Stimulated activated CD8-positive, alpha-beta memory T cell treated with anti-CD3 and anti-CD28 coated beads, Interleukin-7, amount 100 ng/mL, for 48 hours (primary cell): ENCODE measurements at regions not wholly inside any gene's neighbourhood (a gene's known extent, or its start where the extent isn't known, plus 50 kb on each side); places are given as distances from the start of the nearest gene placed in this dataset.

ENCODE experiments used
- DNase-seq, 2 donors: peaks; one replicate each; pipeline ENCODE4 v3.0.0-alpha.2; 2020; ENCODE audit warnings: low read depth in 1 of 2; ENCODE audit errors: extremely low read depth in 1 of 2

- DNase-seq: no peak
These were observed 445.7 kb upstream of the FANCL start for GRCh38 chr2:58686776-58687175.

- DNase-seq: no peak
These were observed 439.7 kb upstream of the FANCL start for GRCh38 chr2:58680755-58681310.

- no peak for DNase-seq
These were observed 436.6 kb upstream of the FANCL start for GRCh38 chr2:58677748-58678147.

GRCh38 chr2:58671675-58672074 lies 430.6 kb upstream of the FANCL start:
- no peak for DNase-seq

- DNase-seq: no peak
These were observed 428.9 kb upstream of the FANCL start for GRCh38 chr2:58669998-58670397.

GRCh38 chr2:58667137-58667774 lies 426.1 kb upstream of the FANCL start:
- DNase-seq: no peak

GRCh38 chr2:58666323-58666970 lies 425.3 kb upstream of the FANCL start:
- no peak for DNase-seq

GRCh38 chr2:58665154-58665553 lies 424.0 kb upstream of the FANCL start:
- DNase-seq: no peak

GRCh38 chr2:58664523-58665151 lies 423.5 kb upstream of the FANCL start:
- DNase-seq: no peak

- no peak for DNase-seq
These were observed 418.9 kb upstream of the FANCL start for GRCh38 chr2:58660046-58660445.

- no peak for DNase-seq
These were observed 414.0 kb upstream of the FANCL start for GRCh38 chr2:58655152-58655551.

GRCh38 chr2:58651930-58652329 lies 410.8 kb upstream of the FANCL start:
- DNase-seq: no peak

GRCh38 chr2:58650781-58651180 lies 409.7 kb upstream of the FANCL start:
- no peak for DNase-seq

GRCh38 chr2:58649756-58650155 lies 408.6 kb upstream of the FANCL start:
- DNase-seq: no peak

- DNase-seq: no peak
These were observed 403.9 kb upstream of the FANCL start for GRCh38 chr2:58645017-58645416.

- DNase-seq: no peak
These were observed 403.3 kb upstream of the FANCL start for GRCh38 chr2:58644451-58644850.

GRCh38 chr2:58641001-58641400 lies 399.9 kb upstream of the FANCL start:
- DNase-seq: no peak

- DNase-seq: no peak
These were observed 398.9 kb upstream of the FANCL start for GRCh38 chr2:58640042-58640441.

GRCh38 chr2:58638256-58638805 lies 397.2 kb upstream of the FANCL start:
- DNase-seq: no peak

- DNase-seq: no peak
These were observed 395.7 kb upstream of the FANCL start for GRCh38 chr2:58636872-58637271.

GRCh38 chr2:58635801-58636375 lies 394.8 kb upstream of the FANCL start:
- DNase-seq: no peak
